Esophagus muscularis mucosa (tissue), 4 donors: ENCODE measurements at regions not wholly inside any gene's neighbourhood (a gene's known extent, or its start where the extent isn't known, plus 50 kb on each side); places are given as distances from the start of the nearest gene placed in this dataset.

Experiments used
- EP300 ChIP-seq: sonication (generic); formaldehyde crosslinking; IDR thresholded peaks from one replicate; pipeline ENCODE4 v1.6.1; 2017; ENCODE audit warnings: antibody characterized with exemption
- POLR2A ChIP-seq: fragments of 450-650 bp; IDR thresholded peaks from one replicate; pipeline ENCODE4 v1.6.1; 2017; ENCODE audit warnings: antibody characterized with exemption, moderate library complexity, mild to moderate bottlenecking, low read depth
- POLR2AphosphoS5 ChIP-seq, 2 donors: sonication (generic); formaldehyde crosslinking; IDR thresholded peaks; one replicate each; pipeline ENCODE4 v1.6.1; 2017; ENCODE audit warnings: antibody characterized with exemption in 2 of 2
- TF ChIP-seq, protein P1 (sequence below), 3 experiments: fragments of 200-600 bp in 2 of 3; fragments of 450-650 bp in 1 of 3; sonication (generic) in 2 of 3; IDR thresholded peaks; one replicate each; pipeline ENCODE4 v1.5.1; 2017 to 2019; ENCODE audit warnings: antibody characterized with exemption in 3 of 3, mild to moderate bottlenecking in 2 of 3, moderate library complexity in 1 of 3

DNA sequence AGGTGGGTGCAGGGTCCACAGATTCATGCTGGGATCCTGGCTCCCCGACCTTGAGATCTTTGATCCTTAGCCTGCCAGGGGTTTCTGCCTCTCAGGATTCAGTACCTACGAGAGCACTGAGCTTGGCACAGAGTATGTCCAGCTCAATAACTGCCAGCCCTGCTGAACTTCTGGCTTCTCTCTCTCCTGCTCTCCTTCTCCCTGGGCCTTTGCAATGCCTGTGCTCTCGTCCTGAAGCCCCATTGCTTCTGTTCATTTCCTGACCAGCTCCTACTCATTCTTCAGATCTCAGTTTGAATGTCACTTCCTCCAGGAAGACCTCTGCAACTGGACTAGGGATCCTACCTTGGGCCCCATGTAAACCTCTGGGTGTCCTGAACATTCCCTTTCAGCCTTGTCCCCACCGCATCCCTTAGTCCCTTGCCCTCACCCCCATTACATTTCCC lies 113.8 kb upstream of the HAAO start:
- TF ChIP-seq, protein P1, sequence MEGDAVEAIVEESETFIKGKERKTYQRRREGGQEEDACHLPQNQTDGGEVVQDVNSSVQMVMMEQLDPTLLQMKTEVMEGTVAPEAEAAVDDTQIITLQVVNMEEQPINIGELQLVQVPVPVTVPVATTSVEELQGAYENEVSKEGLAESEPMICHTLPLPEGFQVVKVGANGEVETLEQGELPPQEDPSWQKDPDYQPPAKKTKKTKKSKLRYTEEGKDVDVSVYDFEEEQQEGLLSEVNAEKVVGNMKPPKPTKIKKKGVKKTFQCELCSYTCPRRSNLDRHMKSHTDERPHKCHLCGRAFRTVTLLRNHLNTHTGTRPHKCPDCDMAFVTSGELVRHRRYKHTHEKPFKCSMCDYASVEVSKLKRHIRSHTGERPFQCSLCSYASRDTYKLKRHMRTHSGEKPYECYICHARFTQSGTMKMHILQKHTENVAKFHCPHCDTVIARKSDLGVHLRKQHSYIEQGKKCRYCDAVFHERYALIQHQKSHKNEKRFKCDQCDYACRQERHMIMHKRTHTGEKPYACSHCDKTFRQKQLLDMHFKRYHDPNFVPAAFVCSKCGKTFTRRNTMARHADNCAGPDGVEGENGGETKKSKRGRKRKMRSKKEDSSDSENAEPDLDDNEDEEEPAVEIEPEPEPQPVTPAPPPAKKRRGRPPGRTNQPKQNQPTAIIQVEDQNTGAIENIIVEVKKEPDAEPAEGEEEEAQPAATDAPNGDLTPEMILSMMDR (IDR thresholded peaks at IDR 0.05), result no peak
- TF ChIP-seq POLR2A (no peak), EP300 (no peak), POLR2AphosphoS5 (IDR thresholded peaks at IDR 0.05) (no peak)
